SKM-1 treated with dmso at 0.1 percent for 144 hours (cell line): ENCODE measurements at regions not wholly inside any gene's neighbourhood (a gene's known extent, or its start where the extent isn't known, plus 50 kb on each side); places are given as distances from the start of the nearest gene placed in this dataset.
A peak's percentile ranks its signal among the peaks of the same experiment; 100 is the strongest.

Source experiments
- DNase-seq: peaks from one replicate; lab custom pipeline; 2025; ENCODE audit not compliant: unreplicated experiment; lab: John Stamatoyannopoulos, UW

DNA sequence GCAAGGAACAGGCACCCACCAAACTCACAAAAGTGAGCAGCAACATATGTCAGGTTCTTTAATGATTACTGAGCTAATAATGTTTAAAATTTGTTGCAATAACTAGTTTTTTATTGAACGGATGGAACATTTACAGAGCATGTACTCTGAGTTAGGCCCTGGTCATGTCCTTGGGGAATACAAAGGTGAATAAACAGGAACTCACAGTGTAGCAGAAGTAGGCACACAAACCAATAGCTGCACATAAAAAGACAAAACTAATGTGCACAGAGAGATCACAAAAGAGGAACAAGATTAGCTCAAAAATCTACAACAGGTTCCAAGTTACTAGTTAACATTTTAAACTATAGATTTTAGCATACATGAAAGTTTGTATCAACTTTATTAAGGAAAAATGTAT, 505.3 kb upstream of the PPP2R3A start:
- no peak for DNase-seq

DNA sequence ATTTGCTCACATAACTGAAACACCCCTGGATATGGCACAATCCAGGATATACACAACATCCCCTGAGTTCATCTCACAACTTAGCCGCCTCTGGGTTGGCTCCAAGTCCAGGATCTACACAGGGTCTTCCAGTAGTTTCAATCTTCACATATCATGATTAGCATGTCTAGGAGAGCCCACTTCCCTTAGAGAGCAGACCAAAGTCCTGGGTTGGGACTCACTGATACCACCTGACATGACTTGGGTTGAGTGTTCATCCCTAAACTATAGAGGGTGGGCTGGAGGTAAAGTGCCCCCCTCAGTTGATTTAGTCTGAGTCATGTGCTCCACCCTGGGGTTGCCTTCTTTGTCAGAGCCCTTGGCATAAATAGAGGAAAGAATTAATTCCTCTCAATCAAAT, 493.6 kb upstream of the PPP2R3A start:
- no peak for DNase-seq

DNA sequence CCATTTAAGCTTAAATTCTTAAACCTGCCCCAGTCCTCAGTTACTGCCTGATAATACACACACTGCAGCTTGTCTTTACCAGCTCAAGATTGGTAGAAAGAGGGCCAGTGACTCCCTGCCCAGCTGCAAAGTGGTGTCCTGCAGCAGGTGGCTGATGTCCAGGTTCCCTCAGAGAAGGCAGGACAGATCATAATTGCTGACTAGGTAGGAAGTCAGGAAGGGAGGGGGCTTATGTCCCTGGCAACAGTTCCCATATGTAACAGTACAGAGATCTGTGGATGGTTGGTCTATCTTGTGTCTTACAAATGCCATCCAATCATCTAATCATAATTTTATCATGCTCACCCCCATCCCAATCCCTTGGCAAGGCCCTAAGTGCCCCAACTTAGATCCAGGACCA, 492.1 kb upstream of the PPP2R3A start:
- DNase-seq, result no peak

DNA sequence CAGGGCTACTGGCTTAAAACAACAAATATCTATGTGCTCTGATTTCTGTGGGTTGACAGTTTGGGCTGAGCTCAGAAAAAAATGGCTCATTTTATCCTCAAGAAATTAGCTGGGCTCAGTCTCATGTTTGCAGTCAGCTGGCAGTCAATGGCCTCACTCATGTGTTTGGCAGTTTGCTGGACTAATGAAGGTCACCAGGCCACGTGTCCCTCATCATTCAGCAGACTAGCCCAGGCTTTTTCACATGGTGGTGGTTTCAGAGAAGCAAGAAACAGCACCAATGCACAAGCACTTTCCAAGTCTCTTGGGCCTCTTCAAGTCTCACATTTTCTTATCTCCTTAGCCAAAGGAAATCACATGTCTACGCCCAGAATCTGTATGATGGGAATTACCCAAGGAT, 478.3 kb upstream of the PPP2R3A start:
- no peak for DNase-seq

DNA sequence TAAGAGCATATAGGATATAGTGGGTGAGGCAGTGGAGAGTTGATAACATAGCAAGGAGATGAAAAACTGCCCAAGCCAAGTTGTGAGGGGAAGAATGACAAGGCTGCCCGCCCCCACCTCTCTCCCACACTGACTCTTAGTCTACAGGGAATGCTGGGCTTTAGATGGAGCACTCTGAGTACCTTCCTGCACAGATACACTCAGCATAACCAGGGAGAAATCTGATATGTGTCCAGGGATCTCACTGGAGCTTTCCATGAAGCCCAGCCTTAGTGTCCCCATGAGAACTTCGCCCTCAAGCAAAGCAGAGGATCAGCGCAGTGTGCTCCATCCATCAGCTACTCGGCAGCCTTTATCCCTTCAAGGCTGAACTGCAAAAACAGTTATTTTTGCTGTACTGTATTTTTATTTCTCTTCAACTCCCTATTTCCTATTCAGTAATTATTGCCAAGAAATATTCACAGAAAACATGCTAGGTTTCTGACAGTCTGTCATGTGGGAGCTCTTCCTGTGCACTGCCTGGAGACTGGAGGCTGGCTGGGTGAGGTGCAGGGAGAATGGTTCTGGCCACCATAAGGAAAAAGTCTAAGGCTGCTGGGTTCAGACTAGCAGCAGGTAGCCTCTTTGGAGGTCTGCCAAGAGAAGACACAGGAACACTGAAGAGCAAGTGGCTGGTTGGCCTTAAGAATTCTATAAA, 475.2 kb upstream of the PPP2R3A start:
- no peak for DNase-seq

DNA sequence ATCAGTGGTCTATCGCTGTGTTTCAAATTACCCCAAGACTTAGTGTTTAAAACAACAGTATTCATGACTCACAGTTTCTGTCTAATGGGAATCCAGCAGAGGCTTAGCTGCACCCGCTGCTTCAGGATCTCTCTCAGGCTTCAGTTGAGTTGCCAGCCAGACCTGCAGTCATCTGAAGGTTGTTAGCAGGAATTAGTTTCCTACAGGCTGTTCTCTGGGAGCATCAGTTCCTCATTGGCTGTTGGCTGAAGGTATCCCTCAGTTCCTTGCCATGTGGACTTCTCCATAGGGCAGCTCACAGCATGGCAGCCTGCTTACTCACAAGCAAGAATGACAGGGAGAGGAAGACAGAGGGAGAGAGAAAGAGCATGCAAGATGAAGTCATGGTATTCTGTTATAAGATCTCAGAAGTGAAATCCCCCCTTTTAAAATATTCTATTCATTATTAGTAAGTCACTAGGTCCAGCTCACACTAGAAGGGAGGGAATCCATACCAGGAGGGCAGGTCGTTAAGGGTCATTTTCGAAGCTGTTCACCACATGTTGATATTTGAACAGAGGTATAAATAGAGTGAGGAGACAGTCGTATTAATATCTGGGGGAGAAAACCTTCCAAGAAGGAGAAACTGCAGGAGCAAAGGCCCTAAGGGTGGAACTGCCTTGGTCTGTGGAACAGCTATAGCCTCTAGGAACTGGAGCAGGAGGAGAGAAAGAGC, 473.9 kb upstream of the PPP2R3A start:
- no peak for DNase-seq

DNA sequence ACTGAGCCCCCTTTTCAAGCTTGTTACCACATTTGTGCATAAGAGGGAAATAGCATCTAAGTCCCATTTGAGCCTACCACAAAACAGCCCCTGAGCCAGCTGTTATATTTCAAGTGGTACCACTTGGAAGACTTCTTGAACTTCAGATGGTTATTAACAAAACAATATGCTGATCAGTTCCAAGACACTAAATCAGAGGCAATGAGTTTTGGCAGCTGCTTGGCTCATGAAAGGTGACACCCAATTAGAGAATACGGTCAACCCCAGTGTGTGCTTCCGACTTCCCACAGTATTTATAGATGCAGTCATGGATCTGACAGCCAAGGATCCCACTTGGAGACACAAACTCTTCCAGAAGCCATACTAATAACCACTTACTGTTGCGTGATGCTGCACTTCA, 469.6 kb upstream of the PPP2R3A start:
- no peak for DNase-seq

DNA sequence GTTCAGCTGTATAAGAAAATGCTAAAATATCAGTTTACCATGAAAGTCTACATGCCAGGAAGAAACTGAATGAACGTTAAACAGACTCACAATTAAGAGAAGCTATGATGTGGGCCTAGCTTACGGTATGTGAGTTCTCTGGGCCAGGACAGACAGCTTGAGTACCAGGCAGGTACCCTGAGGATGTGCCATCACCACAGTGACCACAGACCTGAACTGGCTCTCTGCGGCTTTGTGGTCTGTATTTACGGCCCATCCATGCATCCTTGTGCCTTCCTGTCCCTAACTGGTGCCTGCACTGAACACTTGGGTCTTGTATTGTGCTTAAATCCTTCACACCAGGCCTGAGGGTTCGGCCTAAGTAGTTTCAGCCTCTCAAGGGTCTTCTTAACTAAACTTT, 467.5 kb upstream of the PPP2R3A start:
- no peak for DNase-seq

DNA sequence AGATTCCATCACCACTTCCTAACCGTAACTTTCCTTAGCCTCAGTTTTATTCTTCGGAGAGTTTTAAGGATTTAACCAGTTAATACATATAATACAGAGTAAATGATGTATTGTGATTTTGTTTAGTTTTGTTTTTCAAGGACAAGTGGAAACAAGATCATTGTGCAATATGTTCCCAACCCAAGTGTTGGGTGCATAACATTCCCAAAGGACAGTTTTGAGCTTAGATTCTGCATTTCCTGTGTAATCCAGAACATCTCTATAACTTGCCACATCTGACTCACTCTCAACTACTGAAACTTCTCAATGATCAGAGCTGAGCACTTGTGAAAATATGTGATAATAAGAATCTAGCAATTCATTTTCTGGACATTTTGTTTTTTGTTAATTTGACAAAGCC, 466.1 kb upstream of the PPP2R3A start:
- DNase-seq, result no peak

DNA sequence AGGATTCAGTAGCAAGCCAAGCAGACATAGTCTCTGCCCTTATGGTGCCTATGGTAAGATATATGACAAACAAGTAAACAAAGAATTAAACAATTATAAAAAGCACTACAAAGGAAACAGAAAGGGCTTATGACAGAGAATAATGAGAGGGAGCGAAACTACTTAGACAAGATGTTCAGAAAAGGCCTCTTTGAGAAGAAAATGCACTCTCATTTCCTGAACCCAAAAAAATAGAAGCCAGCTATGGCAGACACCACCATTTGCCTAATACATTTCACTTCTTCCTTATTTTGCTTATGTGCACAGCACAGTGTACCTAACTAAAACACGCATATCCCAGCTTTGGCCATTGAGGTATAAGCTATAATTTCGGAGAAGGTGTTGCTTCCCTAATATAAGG, 465.5 kb upstream of the PPP2R3A start:
- no peak for DNase-seq

DNA sequence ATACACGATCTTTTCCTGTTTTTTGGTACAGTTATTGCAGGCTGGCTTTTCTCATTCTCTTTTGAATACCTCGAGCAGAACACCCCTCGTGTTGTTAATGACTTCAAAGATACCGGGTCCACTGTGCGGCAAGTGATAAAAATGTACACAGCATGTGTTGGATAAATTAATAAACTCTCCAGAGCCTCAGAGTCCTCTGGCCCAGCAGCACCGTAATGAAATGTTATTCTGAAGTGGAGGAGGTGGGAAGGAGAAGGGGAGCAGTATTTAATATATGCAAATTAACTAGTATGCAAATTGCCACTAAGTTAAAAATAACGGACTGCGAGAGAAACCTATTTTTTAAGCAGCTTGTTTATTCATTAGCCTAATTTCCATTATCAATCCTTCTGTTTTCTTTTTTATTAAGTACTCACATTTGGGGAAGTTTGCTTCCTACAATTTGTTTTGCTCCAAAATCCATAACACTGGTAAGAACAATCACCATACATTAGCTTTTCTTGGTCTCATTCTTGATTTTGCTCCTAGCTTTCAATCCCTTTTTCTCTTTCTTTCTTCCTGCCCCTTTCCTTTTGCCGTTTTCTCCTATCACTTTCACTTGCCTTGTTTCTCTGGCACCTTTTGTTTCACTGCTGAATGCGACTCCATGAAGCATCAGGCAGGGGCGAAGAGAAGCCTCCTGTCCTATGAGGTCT, 462.3 kb upstream of the PPP2R3A start:
- DNase-seq, result no peak

DNA sequence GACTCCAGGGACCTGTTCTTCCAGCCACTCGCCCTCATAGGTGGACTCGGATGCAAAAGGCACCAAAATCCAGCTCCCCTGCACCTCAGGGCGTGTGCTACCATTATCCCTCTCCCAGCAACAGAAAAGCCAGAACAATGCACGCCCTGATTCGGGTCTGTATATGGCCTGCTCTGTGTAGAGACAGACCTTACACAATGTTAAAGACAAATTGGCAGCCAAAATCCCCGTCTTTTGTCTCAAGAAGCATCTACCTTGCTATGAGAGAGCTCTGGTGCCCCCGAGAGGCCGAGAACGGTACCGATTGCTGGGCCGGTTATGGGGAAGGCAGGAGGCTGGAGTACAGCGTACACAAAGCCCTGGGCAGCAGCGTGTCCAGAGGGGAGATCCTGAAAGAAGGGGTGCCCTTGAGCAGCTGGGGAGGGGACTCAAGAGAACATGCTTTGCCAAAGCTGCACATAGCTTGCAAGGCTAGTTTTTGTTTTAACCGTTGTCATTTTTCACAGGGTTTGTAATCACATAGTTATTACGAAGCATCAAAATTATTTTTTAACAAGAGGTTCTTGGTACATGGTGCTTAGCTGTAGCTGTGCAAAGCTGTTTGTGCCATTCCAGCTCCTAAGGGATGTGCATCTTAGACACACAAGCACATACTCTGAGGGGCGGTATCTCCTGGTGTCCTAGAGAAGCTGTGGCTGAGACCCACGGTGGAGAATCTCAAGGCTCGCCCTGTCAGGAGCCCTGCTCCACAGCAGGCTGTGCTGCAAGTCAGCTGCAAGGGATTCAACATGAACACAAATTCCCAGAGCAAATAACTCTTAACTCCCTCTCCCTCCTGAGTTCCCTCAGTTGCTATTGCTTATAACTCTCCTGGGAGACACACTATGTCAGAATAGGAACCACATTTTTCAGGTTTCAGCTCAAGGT, 461.5 kb upstream of the PPP2R3A start:
- peak; percentile 49 for DNase-seq

DNA sequence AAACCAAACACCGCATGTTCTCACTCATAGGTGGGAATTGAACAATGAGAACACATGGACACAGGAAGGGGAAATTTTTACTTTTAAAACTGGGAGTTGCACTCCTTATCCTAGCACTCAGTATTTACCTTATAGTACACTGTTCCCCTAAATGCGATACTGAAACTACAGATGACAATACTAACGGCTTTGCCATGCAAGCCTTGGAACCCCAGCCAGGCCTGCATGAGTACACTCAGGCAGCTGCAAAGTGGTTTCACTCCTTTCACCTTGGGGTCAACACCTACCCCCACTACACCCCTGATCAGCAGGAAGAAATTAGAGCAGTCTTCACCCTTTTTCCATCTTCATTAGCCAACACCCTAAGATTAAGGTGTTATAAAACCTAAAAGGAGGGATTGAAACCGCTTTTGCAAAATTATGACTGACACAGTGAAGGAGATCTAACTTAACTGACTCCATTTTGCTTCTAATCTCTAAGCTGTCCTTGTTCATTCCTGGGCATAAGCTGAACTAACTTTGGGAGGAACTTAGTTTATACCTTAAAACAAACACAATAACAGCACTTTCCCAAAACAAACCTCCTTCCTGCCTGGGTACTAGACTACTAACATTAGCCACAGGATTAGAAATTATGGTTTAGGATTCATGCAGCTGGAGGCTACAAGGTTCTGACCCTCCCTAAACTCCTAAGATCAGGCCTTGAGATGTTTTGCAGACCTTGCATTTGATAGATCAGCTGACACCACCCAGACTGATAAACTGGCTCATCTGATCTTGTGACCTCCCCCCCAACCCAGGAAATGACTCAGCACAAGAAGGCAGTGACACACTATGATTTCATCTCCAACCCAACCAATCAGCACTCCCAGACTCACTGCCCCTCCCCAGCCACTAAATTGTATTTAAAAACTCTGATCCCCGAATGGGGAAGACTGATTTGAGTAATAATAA, 452.1 kb upstream of the PPP2R3A start:
- DNase-seq, result no peak

DNA sequence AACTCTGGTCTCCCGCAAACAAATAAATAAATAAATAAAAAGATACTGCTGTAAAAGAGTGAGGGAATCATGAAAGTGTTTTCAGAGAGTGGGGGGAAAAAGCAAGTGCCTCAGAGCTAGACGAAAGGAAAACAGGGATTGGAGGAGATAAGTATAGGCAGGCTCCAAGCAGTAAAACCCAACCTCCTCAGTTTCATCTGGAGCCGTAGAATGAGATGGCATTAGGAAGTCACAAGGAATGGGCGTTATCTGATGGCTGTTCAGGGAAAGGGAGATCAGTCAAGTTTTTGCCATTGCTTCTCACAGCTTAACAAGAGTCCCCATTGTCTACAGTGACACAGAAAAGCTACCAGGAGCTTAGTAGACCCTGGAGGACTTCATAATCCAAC, 451.5 kb upstream of the PPP2R3A start:
- DNase-seq, result no peak

DNA sequence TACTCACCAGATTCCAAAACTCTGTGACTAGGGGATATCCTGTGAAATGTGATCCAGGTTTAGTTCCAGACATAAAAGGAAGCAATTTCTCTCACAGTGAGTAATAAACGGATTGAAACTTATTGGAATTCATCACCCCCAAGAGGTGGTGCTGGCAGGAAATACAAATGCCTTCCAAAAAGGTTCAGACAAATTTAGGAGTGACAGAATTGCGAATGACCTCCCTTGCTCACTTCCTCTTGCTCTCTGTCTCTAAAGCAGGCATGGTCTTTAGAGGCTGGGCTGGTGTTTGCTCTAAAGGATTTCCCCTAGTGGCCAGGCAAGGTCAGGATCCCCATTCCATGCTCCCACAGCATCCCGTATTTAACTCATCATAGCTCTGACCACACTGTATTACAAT, 449.4 kb upstream of the PPP2R3A start:
- DNase-seq, result no peak

DNA sequence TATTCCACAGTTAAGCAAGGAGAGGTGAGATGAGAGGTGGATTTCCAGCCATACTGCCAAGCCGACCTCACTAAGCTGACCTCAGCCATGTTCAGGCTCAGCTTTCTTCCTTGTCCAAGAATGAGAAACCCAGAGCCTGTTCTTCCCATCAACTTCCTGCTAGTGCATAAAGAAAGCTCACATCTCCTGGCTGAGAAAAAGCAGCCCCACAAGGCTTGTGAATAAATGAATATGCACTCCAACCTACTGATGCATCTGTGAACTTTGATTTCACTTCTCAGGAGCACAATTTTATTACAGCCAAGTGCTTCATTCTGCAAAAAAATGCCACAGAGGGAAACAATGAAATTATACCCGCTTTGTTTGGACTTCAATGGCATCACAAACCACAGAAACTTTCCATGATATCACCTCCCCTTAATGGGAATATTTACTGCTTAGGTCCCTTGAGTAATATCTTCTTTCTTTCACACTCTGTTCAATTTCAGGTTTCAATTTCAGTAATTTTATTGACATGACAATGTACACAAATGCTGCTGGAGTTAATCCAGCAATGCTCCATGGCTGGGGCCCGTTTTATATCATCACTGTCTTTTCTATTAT, 437.0 kb upstream of the PPP2R3A start:
- DNase-seq, result no peak

DNA sequence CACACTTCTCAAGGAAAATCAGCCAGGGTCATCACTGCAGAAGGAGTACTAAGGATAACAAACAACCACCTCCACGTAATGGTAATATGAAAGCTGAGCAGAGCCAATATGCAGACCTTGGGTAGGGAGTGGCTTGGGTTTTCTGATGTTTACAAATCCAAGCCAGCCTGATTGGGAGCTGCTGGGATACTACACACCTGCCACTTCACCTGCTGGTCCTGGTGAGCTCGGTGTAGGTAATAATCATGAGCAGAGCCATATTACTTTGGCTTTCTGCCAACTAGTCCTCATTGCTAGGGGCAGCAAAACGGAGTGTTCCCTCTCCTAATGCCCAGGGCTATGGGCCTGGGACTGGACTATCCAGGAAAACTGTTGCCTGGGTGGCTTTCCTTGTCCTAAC, 433.5 kb upstream of the PPP2R3A start:
- no peak for DNase-seq

DNA sequence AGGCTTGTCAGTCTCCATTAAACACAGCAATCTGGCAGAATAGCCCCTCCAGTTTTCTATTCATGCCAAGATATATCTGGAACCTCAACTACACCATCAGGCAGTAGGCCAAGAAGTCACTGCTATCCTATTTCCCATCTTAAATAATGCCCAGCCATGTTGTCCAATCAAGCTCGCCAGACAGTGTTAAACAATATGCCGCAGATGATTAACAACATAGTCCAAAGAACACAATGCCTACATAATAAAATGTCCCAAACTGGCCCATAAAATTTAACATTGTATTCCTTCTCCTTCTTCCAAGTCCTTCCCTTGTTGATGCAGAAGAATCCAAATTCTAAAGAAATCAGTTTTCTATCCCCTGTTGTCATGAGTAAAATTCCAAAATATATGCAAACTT, 427.4 kb upstream of the PPP2R3A start:
- DNase-seq, result no peak

DNA sequence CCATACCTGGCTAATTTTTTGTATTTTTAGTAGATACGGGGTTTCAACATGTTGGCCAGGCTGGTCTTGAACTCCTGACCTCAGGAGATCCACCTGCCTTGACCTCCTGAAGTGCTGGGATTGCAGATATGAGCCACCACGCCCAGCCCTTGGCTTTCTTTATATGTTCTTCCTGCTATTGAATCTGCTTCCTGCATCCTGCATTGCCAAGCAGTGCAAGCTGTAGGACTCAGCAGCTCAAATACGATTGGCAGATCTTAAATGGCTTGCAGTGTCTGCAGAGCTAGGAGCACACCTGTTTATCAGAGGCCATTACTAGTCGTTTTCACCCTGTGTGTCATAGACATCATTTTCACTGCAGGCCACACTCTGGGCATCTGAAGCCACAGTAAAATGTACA, 426.2 kb upstream of the PPP2R3A start:
- no peak for DNase-seq

DNA sequence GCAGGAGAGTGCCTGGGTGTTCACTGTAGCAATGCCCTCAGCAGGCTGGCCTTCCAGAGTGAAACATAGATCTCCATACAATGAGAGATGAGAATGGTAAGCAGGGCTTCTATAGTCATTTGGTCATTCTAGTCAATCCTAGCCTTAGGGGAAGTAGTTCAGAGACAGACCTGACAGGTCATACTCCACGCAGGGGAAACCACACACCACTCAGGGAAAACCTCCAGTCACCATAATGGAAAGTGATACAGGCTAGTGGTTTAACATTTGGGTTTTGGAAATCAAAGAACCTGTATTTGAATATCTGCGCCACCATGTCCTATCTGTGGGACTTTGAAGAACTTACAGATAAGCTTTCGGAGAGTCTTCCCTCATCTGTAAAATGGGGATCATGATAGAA, 425.7 kb upstream of the PPP2R3A start:
- no peak for DNase-seq
